Globus pallidus (tissue), 1 donor: ENCODE measurements at regions not wholly inside any gene's neighbourhood (a gene's known extent, or its start where the extent isn't known, plus 50 kb on each side); places are given as distances from the start of the nearest gene placed in this dataset.
A peak's percentile ranks its signal among the peaks of the same experiment; 100 is the strongest.
"Not testable (repeated sequence)": the region's sequence is repeated elsewhere in the genome, so short reads cannot be mapped to it uniquely, and the experiment has no call there.

Experiments used
- DNase-seq: peaks from one replicate; pipeline ENCODE4 v3.0.0-alpha.2; 2015; ENCODE audit warnings: low spot score

DNA sequence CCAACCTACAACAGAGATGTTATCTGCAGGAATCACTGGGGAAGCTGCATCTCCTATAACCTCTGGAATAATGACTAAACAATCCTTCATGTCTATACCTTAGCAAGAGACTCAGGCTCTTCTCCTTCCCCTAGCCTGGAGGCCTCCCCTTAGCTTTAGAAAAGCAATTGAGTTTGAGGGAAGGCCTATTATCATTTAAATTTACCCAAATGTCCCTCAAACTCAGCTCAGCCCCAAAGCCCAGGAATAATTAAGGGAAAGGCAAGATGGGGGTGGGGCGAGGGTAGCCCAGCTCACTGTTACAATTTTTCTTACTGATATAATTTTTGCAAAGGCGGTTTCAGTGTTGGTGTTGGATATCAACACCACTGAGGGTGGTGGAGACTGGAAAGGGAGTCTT, 151.4 kb upstream of the EEA1 start:
- no peak for DNase-seq

DNA sequence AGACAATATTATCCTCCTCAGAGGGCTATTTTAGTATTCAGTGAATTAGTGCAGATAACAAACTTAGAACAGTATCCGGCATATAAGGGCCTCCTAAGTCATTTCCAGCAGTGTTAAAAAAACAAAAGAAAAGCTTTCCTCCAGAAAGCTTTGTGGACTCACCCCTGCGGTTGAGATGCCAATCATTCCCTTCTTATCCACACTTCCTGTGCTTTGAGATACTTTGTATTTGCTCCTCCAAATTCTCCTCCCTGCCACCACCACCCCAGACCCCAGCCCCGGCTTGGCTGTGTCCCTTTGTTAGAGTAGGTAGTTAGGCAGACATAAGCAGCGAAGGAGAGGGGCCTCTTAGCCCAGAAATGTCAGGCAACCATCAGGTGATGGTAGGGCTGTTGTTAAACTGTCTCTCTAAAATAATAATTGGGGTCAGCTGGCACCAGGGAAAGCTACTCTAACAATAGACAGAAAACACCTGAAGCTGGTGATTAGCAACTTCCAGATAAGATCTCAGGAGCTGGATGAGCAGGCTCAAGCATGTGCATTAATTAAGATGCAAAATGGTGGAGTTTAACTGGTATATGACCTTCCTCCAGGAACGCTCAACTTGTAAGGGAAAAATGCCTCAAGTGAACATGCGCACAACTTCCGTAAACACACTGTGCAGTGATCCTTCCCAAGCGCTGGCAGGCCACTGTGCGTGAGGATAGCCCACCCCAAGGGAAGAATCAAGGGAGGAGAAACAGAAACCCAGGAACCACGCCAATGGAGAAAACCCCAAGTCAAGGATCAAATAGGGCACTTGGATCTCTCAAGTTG, 152.1 kb upstream of the EEA1 start:
- no peak for DNase-seq

DNA sequence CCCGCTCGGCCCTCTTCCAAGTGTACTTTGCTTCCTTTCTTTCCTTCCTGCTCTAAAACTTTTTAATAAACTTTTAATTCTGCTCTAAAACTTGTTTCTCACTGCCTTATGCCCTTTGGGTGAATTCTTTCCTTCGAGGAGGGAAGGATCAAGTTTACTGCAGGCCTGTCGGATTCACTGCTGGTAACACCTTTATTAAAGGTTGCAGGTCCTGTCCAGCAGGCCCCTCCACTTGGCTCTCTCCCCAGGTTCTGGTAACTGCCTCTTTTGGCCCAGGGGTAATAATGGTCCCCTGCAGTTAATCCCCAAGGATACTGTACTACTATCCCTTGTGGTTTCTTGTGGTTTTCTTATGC, 152.7 kb upstream of the EEA1 start:
- no peak for DNase-seq

DNA sequence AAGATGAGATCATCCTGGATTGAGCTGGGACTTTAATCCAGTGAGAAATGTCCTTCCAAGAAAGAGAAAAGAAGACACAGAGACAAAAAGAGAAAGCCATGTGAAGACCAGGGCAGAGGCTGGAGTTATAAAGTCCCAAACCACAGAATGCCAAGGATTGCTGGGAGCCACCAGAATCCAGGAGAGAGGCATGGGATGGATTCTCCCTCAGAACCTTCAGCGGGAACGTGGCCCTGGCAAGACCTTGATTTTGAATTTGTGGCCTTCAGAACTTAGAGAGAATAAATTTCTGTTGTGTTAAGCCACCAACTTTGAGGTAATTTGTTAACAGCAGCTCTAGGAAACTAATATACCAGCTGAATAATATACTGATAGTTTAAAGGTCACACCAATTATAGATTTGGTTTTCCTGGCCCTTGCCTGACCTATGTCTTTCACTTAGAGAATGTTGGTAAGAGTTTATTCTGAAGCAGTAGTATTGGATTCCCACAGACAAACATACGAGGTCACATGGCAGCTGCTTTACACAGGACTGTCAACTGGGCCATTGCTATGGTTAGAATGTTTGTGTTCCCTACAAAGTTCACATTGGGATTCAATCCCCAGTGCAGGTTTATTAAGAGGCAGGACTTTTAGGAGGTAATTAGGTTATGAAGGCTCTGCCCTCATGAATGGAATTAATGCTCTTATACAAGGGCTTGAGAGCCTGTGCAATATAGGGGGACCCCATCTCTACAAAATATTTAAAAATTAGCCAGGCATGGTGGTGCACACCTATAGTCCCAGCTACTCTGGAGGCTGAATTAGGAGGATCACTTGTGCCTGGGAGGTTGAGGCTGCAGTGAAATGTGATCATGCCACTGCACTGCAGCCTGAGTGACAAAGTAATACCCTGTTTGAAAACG, 156.5 kb upstream of the EEA1 start:
- DNase-seq = no peak

DNA sequence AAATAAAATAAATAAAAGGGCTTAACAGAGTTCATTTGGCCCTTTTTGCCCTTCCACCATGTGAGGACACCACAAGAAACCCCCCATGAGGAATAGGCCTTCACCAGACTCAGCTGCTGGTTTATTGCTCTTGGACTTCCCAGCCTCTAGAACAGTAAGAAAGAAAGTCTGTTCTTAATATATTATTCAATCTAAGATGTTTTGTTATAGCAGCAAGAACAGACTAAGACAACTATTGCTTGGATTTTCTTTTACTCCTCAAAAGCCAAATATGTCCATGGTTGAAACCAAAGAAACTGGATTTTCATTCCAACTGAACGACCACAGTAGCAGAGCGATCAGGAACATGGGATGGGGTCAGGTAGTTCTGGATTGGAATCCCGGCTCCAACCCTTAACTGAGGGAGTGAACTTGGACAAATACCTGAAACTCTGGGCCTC, 157.2 kb upstream of the EEA1 start:
- DNase-seq = no peak

DNA sequence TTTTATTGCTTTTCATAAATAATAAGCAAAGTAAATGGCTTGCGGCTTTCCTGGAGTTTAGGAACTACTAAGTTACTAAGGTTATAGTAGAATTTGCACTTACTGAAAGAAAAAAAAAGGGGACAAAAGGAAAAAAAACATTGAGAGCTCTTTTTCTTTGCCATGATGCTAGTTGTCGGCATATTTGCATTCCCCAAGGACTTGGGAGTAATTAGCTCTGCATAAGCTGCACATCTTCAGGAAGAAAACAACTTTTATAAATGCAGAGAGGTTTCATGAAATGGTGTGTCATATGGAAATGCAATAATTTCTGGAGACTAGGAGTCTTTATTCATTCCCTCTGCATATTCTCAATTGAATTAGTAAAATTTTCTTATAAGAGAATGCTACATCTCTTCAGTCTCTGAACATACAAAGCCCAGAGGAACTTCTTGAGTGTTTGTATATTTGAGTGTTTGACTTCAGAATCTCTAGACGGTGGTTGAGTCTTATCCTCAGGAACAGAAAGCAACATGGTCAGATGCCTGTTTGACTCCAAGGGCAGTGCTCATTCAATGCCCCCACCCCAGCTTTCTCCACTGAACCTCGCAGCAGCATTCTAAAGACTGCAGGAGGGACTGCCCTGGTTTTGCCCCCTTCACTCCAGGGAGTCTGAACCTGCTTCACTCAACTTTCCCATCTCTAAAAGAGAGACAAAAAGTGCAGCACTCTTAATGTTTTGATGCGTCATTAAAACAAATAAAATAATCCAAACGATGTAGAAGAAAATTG, 158.9 kb upstream of the EEA1 start:
- no peak for DNase-seq

DNA sequence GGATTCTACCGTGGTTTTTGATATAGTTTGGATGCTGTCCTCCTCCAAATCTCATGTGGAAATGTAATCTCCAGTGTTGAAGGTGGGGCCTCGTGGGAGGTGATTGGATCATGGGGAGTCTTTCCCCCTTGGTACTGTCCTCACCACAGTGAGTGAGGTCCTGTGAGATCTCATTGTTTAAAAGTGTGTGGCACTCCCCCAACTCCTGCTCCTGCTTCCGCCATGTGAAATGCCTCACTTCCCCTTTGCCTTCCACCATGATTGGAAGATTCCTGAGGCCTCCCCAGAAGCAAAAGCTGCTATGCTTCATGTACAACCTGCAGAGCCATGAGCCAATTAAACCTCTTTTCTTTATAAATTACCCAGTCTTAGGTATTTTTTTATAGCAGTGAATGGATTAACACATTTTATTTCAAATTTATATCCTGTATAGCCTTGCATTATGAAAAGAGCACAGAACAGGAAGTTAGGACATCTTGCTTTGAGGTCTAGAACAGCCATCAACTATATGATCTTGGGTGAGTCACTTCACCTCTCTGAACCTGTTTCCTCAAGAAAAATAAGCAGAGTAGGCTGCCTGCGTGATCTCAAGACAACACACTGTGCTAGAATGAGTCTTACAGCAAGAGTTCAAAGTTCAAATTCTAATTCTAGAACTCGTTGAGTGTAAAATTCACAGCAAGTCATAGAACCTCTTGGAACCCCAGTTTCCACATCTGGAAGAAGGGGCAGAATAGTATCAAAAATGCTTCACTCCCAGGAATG, 160.9 kb upstream of the EEA1 start:
- DNase-seq = no peak

DNA sequence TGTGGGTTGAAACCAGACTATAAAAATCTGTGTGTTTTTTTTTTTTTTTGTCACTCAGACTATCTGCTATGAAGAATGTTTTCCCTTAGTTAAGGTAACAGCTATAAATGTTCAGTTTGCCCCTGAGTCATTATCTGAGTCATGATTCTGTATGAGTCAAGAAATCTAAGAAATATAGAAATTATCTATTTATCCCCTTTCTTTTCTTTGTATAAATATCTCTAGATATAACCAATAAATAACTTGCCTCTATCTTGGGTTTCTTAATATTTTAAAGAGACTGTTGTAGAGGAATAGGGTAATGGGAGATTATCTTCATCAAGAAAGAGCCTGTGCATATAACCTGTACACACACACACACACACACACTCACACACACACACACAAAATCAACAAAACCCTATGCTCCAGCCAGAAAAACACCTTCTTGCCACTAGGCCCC, 161.7 kb upstream of the EEA1 start:
- DNase-seq = no peak

DNA sequence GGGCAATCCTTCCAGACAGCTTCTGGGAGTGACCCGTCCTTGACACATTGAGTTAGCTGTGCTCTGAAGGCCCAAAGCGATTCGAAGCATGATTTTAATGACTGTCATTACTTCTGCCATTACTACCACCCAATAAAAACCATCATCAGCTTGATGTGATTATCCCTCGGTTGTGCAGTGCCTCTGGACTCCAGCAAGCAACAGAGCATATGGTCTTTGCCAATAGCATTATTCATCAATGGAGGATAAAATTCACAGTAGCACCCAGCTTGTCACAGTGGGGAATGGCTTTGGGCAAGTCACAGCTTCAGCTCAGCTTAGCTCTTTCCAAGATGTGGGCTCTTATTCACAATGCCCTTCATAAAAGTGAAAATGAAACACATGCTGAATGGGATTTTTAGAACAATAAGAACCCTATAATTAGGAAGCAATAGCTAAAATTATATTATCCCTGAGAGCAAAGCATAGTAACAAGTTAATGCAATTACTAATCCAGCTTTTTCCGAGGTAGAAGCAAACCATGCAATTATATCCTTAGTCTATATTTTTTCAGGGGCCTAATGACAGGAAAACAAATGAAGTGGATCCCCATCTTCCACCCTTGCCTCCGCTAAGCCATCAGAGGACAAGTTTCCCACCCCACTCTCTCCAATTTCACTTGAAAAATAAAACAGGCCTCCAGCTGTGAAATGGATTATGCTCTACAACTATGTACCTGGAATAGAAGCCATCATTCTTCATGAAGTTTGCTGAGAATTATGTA, 163.0 kb upstream of the EEA1 start:
- DNase-seq = no peak

DNA sequence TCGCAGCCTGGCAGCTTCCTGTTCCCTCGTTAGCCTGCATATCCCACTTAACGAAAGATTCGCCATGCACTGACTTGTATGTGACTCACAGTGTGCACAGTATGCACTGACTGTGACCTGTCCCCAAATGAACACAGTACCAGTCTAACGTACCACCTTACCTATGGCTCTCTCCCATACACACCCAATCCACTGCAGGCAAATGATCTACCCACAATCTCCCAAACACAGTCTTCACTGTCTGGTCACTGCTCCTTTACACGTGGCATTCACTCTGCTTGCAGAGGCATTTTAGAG, 163.5 kb upstream of the EEA1 start:
- DNase-seq = no peak

DNA sequence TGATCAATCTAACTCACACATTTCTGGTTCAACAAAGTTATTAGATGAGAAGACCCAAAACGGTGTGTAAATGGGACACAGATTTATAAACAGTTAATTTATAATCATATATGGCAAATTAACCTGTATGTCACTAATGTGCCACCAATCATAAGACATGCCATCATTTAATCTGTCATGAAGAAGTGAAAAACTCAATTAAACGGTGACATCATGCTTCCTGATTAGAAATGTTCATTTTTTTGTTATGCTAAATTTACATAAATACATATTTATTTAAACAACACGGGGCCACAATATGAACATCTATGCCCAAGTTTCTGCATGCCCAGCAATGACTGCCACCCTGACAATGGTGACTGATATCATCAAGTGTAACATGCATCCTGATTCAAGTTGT, 164.1 kb upstream of the EEA1 start:
- no peak for DNase-seq

DNA sequence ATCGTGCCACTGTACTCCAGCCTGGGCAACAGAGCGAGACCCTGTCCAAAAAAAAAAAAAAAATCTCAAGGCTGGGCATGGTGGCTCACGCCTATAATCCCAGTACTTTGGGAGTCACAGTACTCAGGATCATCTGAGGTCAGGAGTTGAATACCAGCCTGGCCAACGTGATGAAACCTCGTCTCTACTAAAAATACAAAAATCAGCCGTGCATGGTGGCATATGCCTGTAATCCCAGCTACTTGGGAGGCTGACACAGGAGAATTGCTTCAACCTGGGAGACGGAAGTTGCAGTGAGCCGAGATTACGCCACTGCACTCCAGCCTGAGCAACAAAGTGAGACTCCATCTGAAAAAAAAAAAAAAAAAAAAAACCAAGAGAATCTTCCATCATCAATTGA, 165.1 kb upstream of the EEA1 start:
- not testable (repeated sequence) for DNase-seq

DNA sequence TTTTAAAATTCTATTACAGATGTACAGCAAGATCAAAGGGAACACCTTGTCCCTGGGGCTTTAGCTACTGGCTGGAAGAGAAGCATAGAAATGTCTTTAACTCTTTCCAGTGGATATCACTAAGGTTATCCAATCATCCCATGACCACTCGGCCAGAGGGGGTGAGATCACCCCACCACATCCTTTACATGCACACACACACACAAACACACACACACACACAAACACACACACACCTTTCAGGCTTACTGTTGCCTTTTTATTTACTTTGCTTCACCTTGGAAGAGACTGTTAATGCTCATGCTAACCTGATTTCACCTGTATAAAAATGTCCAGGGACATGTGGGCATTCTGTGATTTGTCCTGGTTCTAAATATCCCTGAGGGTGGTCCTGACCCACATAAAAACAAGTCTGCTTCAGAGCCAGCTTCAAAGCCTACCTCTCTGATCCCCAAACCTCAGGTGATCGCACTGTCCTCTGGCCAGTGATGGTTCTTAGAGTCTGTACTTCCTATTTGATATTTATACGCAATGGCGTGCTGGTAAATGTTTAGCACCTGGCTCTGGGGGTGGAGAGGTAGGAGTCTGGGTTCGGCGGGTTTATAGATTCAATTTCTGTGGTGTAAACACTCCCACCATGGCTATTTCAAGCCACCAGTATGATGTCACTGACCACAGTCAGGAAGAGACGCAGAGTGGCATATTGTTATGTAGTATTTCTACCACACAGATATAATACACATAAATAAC, 166.1 kb upstream of the EEA1 start:
- DNase-seq = no peak

DNA sequence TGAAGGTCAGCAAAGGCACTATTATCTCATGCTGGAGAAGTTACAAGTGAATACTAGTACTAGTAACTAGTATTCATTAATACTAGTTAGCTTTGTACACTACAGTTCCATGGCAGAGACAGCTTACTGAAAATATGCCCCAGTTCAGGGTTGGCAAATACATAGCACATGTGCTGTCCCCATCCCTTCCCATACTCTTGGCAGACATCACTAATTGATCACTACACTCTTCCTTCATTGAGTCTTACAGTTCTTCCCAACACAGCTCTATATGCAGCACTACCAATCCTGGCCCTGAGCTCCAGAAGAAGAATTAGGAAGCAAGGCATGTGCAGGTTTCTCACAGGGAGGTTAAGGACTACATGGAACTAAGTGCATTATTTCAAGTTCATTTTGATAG, 168.3 kb upstream of the EEA1 start:
- DNase-seq = no peak

DNA sequence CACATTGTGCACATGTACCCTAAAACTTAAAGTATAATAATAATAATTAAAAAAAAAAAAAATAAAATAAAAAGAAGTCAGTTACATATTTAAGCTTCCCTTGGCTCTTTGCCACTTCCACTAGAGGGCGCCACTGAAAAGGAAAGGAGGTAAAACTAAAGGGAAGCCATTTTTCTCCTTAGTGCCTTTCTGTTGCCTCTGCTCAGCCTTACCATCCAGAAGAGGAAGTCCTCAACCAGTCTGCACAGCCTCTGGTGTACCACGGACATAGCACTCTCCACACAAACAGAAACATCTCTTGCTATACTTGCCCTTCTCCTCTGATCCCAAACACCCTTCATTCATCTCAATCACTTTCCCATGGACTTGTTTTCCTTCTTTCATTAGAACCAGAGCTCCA, 169.0 kb upstream of the EEA1 start:
- DNase-seq = peak; percentile 43

DNA sequence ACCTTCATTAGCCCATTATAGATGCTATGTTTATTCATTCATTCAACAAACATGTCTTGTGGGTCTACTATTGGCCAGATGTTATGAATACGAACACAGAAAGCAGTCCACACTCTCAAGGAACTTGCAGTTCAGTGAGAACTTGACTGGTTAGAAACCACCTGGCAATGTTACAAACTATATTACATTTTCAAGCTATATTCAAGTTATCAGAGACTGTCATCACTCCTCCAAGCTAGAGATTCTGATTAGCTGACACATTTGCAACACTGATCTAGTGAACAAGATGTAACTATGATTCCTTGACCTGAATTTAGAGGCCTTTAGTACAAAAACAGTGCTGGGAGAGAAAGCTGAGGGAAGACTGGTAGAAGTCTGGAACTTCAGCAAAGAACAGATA, 170.7 kb upstream of the EEA1 start:
- DNase-seq = no peak

DNA sequence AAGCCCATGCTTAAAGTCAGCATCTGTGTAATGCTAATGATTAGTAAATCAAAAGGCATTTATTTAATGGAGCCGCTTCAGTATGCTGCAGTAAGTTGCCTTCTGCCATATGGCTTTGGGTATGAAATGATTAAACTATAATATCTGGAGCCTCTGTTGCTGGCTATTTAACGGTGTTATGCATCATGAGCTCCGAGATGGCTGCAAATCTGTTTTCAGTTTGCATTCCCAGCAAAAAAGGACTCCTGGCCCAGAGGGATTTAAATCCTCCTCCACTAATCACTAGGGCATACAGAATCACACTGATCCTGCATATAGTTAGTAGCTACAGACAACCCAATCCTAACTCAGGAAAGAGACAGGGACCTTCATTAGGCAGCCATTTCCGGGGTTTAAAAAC, 171.5 kb upstream of the EEA1 start:
- no peak for DNase-seq

DNA sequence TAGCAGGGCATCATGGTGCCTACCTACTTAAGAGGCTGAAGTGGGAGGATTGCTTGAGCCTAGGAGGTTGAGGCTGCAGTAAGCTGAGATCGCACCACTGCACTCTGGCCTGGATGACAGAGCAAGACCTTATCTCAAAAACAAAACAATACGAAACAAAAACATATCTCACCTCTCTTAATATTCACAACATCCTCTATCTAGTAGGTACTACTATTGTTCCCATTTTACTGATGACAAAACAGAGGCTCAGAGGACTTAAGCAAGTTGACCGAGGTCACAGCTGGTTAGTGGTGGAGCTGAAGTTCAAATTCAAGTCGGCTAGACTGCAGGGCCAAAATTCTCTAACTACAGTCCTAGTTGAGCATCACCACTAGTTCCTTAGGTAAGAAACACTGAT, 172.3 kb upstream of the EEA1 start:
- no peak for DNase-seq

DNA sequence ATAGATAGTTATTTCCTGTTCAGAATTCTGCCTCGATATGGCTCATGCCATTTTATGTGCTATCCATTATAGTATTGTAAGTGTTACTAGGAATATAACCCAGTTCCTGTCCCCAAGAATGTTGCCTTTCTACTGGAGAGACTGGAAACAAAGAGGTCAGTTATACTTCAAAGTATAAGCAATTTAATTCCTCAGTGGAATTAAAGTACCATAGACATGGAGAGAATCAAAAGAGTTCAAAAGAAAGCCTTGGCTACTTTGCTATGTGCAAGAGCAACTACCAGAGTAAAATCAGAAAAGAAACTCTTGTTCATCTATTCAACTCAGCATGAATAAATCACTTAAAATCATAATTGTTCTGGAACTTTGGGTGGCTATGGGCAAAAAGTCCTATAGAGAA, 173.2 kb upstream of the EEA1 start:
- DNase-seq = no peak

DNA sequence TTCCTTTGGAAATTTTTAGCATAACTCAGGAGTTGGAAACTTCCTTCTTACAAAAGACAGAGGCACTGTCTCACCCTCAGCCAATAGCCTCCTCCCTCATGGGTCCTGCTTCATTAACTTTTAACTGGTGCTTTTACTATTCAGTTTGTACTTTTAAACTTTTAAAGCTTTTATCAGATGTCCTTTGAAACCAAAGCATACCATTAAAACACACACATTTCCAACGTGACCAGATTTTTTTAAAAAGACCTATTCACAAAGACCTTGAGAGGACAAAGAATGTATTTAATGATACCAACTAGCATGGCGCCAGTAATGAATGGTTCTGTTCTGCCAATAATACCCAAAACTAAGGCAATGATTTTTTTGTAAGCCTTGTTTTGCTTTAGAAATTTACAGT, 173.6 kb upstream of the EEA1 start:
- no peak for DNase-seq

DNA sequence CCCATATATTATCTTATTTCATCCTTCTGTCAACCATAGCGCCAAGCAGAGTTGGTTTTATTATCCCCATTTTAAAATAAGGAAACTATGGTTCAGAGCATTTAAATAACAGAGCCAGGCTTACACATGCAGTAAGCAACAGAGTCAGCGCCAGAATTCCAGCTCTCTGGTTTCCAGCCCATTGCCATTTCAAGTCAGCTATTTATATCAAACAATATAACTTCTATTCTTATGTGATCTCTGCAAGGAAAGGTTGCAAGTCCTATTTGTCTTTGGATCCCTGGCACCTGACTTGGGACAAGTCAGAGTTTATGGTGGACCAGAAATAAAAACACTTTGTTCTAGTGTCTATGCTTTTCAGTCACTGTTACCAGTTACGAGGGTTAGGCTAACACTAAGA, 174.1 kb upstream of the EEA1 start:
- no peak for DNase-seq
